ENCODE measurements at regions not wholly inside any gene's neighbourhood (a gene's known extent, or its start where the extent isn't known, plus 50 kb on each side); places are given as distances from the start of the nearest gene placed in this dataset.

- TF ChIP-seq CTCF (IDR thresholded peaks at IDR 0.05; ENCODE audit: low read depth, low read length): no peak
- TF ChIP-seq EZH2phosphoT487 (IDR thresholded peaks at IDR 0.05; ENCODE audit: low read depth): no peak
- Histone ChIP-seq H3K4me3 (ENCODE audit: low read length) (no peak overlapping the region), H3K79me2 (ENCODE audit: low read length) (no peaks in the 10 kb centered on the region), H3K27me3 (ENCODE audit: low read depth, low read length) (no peaks in the 10 kb centered on the region), H3K4me2 (ENCODE audit: low read length) (no peak overlapping the region), H3K36me3 (replicated peaks; ENCODE audit: low read depth, low read length) (no peaks in the 10 kb centered on the region), H2AFZ (ENCODE audit: low read depth, low read length) (no peak overlapping the region), H3K9ac (ENCODE audit: low read length) (no peak overlapping the region), H4K20me1 (ENCODE audit: insufficient read depth, low read length) (no peaks in the 10 kb centered on the region), H3K4me1 (ENCODE audit: low read length) (peaks cover 7% of the 10 kb centered on the region; the same call in 1 of the 2 replicates), H3K9me3 (ENCODE audit: insufficient read depth, low read length) (0 out of 2 replicates have a peak, but pooled peaks cover 3% of the 10 kb centered on the region), H3K27ac (ENCODE audit: low read length) (no peak overlapping the region)
Observed at GRCh38 chr14:26138764-26139445, 458.9 kb downstream of the NOVA1 start.

GRCh38 chr14:26137161-26137560 lies 460.7 kb downstream of the NOVA1 start:
- 0 out of 2 replicates have a peak, but pooled peaks cover 3% of the 10 kb centered on the region for H3K9me3 ChIP-seq (ENCODE audit: insufficient read depth, low read length)
- TF ChIP-seq CTCF (IDR thresholded peaks at IDR 0.05; ENCODE audit: low read depth, low read length): no peak
- TF ChIP-seq EZH2phosphoT487 (IDR thresholded peaks at IDR 0.05; ENCODE audit: low read depth): no peak
- H4K20me1 ChIP-seq (ENCODE audit: insufficient read depth, low read length): no peaks in the 10 kb centered on the region
- H3K79me2 ChIP-seq (ENCODE audit: low read length): no peaks in the 10 kb centered on the region
- no peak overlapping the region for H3K9ac ChIP-seq (ENCODE audit: low read length)
- H3K36me3 ChIP-seq (replicated peaks; ENCODE audit: low read depth, low read length): no peaks in the 10 kb centered on the region
- no peaks in the 10 kb centered on the region for H3K4me1 ChIP-seq (ENCODE audit: low read length)
- no peak overlapping the region for H3K4me2 ChIP-seq (ENCODE audit: low read length)
- no peak overlapping the region for H3K27ac ChIP-seq (ENCODE audit: low read length)
- no peaks in the 10 kb centered on the region for H3K27me3 ChIP-seq (ENCODE audit: low read depth, low read length)
- H2AFZ ChIP-seq (ENCODE audit: low read depth, low read length): no peak overlapping the region
- H3K4me3 ChIP-seq (ENCODE audit: low read length): no peak overlapping the region

- H3K27me3 ChIP-seq (ENCODE audit: low read depth, low read length): no peaks in the 10 kb centered on the region
- peaks cover 21% of the 10 kb centered on the region for H3K4me1 ChIP-seq (ENCODE audit: low read length)
- no peaks in the 10 kb centered on the region for H3K79me2 ChIP-seq (ENCODE audit: low read length)
- no peaks in the 10 kb centered on the region for H4K20me1 ChIP-seq (ENCODE audit: insufficient read depth, low read length)
- no peak overlapping the region for H3K4me3 ChIP-seq (ENCODE audit: low read length)
- H3K9ac ChIP-seq (ENCODE audit: low read length): no peak overlapping the region
- no peak for TF ChIP-seq EZH2phosphoT487 (IDR thresholded peaks at IDR 0.05; ENCODE audit: low read depth)
- no peak for TF ChIP-seq CTCF (IDR thresholded peaks at IDR 0.05; ENCODE audit: low read depth, low read length)
- 0 out of 2 replicates have a peak, but pooled peaks cover 3% of the 10 kb centered on the region for H3K9me3 ChIP-seq (ENCODE audit: insufficient read depth, low read length)
- no peaks in the 10 kb centered on the region for H3K36me3 ChIP-seq (replicated peaks; ENCODE audit: low read depth, low read length)
- H2AFZ ChIP-seq (ENCODE audit: low read depth, low read length): no peak overlapping the region
- no peak overlapping the region for H3K4me2 ChIP-seq (ENCODE audit: low read length)
- H3K27ac ChIP-seq (ENCODE audit: low read length): no peak overlapping the region
Observed at GRCh38 chr14:26132061-26132645, 465.7 kb downstream of the NOVA1 start.

GRCh38 chr14:26130690-26131089 lies 467.1 kb downstream of the NOVA1 start:
- Histone ChIP-seq H3K4me2 (ENCODE audit: low read length) (no peak overlapping the region), H3K27me3 (ENCODE audit: low read depth, low read length) (no peaks in the 10 kb centered on the region), H3K4me1 (ENCODE audit: low read length) (peaks cover 21% of the 10 kb centered on the region), H3K36me3 (replicated peaks; ENCODE audit: low read depth, low read length) (no peaks in the 10 kb centered on the region), H3K9me3 (ENCODE audit: insufficient read depth, low read length) (no peaks in the 10 kb centered on the region), H3K4me3 (ENCODE audit: low read length) (no peak overlapping the region), H3K9ac (ENCODE audit: low read length) (no peak overlapping the region), H4K20me1 (ENCODE audit: insufficient read depth, low read length) (no peaks in the 10 kb centered on the region), H2AFZ (ENCODE audit: low read depth, low read length) (no peak overlapping the region), H3K79me2 (ENCODE audit: low read length) (no peaks in the 10 kb centered on the region), H3K27ac (ENCODE audit: low read length) (no peak overlapping the region)
- TF ChIP-seq EZH2phosphoT487 (IDR thresholded peaks at IDR 0.05; ENCODE audit: low read depth) (no peak), CTCF (IDR thresholded peaks at IDR 0.05; ENCODE audit: low read depth, low read length) (no peak)
